Activated T-cell treated with anti-CD3 and anti-CD28 coated beads, Interleukin-2, amount 50 U/mL, for 72 hours (primary cell): ENCODE measurements at regions not wholly inside any gene's neighbourhood (a gene's known extent, or its start where the extent isn't known, plus 50 kb on each side); places are given as distances from the start of the nearest gene placed in this dataset.
A peak's percentile ranks its signal among the peaks of the same experiment; 100 is the strongest.
"Not testable (repeated sequence)": the region's sequence is repeated elsewhere in the genome, so short reads cannot be mapped to it uniquely, and the experiment has no call there.

Experiments used
- ATAC-seq, 2 donors: fragments of 150-1000 bp; cut with Tn5 transposase; replicated peaks in 1 of 2; 2 replicates each; pipeline ENCODE4 v1.10.0; 2021; ENCODE audit warnings: moderate library complexity in 2 of 2, mild to moderate bottlenecking in 1 of 2
- DNase-seq, 2 donors: peaks; one replicate each; pipeline ENCODE4 v3.0.0; 2021 to 2022; ENCODE audit warnings: mixed read lengths in 1 of 2
- H3K27ac Mint-ChIP-seq: one replicate; pipeline ENCODE4 v1.8.0; 2022; ENCODE audit warnings: mild to moderate bottlenecking, moderate library complexity, mixed read lengths
- H3K27me3 Mint-ChIP-seq: one replicate; pipeline ENCODE4 v1.8.0; 2022; ENCODE audit warnings: low read depth, mixed read lengths
- H3K36me3 Mint-ChIP-seq, 2 donors: one replicate each; pipeline ENCODE4 v1.8.0; 2022; ENCODE audit warnings: mixed read lengths in 2 of 2, mild to moderate bottlenecking in 1 of 2; ENCODE audit not compliant: insufficient read depth in 2 of 2
- H3K4me1 Mint-ChIP-seq: one replicate; pipeline ENCODE4 v1.8.0; 2022; ENCODE audit warnings: low read depth, mixed read lengths
- H3K4me3 Mint-ChIP-seq, 2 donors: one replicate each; pipeline ENCODE4 v1.8.0; 2022; ENCODE audit warnings: mild to moderate bottlenecking in 2 of 2, mixed read lengths in 2 of 2, moderate library complexity in 2 of 2
- H3K9me3 Mint-ChIP-seq, 2 donors: one replicate each; pipeline ENCODE4 v1.8.0; 2022; ENCODE audit warnings: mixed read lengths in 2 of 2

- Mint-ChIP-seq H3K27ac (no peak overlapping the region), H3K4me3 (peak overlapping the region; percentile 37 to 40), H3K9me3 (no peaks in the 10 kb centered on the region), H3K36me3 (no peaks in the 10 kb centered on the region), H3K27me3 (no peaks in the 10 kb centered on the region), H3K4me1 (no peaks in the 10 kb centered on the region)
- DNase-seq (no peak), ATAC-seq (no peak)
These were observed 273.6 kb downstream of the PAX3 start for GRCh38 chr2:222024932-222025880.

DNA sequence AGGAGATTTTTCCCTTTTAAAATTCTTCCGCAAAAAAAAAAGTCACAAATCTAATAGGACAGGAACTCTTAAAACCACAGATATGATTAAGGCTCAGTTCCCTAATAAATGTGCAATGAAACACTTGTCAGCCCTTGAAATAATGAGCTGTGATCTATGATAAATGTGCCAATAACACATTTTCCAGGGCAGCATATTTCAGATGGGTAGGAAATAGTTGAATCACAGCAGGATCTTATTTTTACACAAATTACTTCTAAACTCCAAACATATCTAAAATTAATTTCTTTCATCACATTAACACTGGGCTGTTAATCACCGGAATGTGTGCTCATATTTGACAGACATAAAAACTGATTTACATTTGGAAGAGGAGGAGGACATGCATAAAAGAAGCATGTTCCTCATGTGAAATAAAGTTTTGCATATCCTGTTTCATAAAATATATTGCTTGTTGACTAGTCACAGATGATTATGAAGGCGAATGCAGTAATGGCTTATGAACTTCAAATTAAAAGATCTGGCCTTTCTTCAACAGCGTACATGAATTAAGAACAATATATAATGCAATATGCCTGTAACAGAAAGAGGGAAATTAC lies 281.4 kb downstream of the PAX3 start:
- Mint-ChIP-seq H3K36me3 (no peaks in the 10 kb centered on the region), H3K27me3 (no peaks in the 10 kb centered on the region), H3K27ac (no peak overlapping the region), H3K9me3 (peaks cover 0 to 4% of the 10 kb centered on the region in 2 donors), H3K4me3 (no peak overlapping the region), H3K4me1 (no peaks in the 10 kb centered on the region)
- no peak for DNase-seq
- ATAC-seq: no peak

DNA sequence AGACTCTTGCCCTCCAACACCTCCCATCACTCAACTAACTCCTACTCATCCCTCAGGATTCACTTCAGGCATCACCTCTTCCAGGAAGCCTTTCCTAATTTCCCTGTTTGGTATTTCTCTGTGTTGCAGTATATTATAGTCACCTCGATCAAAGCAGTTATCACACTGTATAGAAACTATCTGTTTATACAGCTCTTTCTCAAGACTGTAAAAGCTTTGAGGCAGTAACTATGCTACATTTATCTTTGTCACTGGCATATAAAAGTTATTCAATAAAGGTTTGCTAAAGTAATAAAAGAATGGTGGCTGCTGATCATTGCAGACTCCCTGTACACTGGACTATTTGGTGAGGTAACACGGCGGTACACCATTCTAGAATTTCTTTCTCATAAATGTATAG lies 284.9 kb downstream of the PAX3 start:
- H3K36me3 Mint-ChIP-seq: no peaks in the 10 kb centered on the region
- DNase-seq (no peak), ATAC-seq (no peak)
- H3K27ac Mint-ChIP-seq: no peak overlapping the region
- H3K4me3 Mint-ChIP-seq: no peak overlapping the region
- H3K9me3 Mint-ChIP-seq: peaks cover 0 to 4% of the 10 kb centered on the region in 2 donors
- H3K27me3 Mint-ChIP-seq: no peaks in the 10 kb centered on the region
- no peaks in the 10 kb centered on the region for H3K4me1 Mint-ChIP-seq

- peaks cover 0 to 1% of the 10 kb centered on the region in 2 donors for H3K9me3 Mint-ChIP-seq
- DNase-seq: no peak
- H3K36me3 Mint-ChIP-seq: no peaks in the 10 kb centered on the region
- H3K4me3 Mint-ChIP-seq: no peak overlapping the region
- ATAC-seq: no peak
- no peak overlapping the region for H3K27ac Mint-ChIP-seq
- H3K4me1 Mint-ChIP-seq: no peaks in the 10 kb centered on the region
- peaks cover 7% of the 10 kb centered on the region for H3K27me3 Mint-ChIP-seq
These were observed 298.5 kb downstream of the PAX3 start for GRCh38 chr2:222000326-222000725.

GRCh38 chr2:221999717-222000116 lies 299.1 kb downstream of the PAX3 start:
- no peak for ATAC-seq
- H3K9me3 Mint-ChIP-seq: peaks cover 0 to 1% of the 10 kb centered on the region in 2 donors
- H3K4me1 Mint-ChIP-seq: no peaks in the 10 kb centered on the region

GRCh38 chr2:221999166-221999565 lies 299.6 kb downstream of the PAX3 start:
- no peak overlapping the region for H3K27ac Mint-ChIP-seq
- ATAC-seq: no peak
- H3K4me1 Mint-ChIP-seq: no peaks in the 10 kb centered on the region
- peaks cover 7% of the 10 kb centered on the region for H3K27me3 Mint-ChIP-seq
- H3K4me3 Mint-ChIP-seq: no peak overlapping the region
- DNase-seq: no peak
- H3K9me3 Mint-ChIP-seq: peaks cover 0 to 1% of the 10 kb centered on the region in 2 donors
- no peaks in the 10 kb centered on the region for H3K36me3 Mint-ChIP-seq

More at GRCh38 chr2:221999717-222000116, 299.1 kb downstream of the PAX3 start:
- DNase-seq: no peak
- H3K36me3 Mint-ChIP-seq: no peaks in the 10 kb centered on the region
- peaks cover 7% of the 10 kb centered on the region for H3K27me3 Mint-ChIP-seq
- no peak overlapping the region for H3K4me3 Mint-ChIP-seq
- no peak overlapping the region for H3K27ac Mint-ChIP-seq

DNA sequence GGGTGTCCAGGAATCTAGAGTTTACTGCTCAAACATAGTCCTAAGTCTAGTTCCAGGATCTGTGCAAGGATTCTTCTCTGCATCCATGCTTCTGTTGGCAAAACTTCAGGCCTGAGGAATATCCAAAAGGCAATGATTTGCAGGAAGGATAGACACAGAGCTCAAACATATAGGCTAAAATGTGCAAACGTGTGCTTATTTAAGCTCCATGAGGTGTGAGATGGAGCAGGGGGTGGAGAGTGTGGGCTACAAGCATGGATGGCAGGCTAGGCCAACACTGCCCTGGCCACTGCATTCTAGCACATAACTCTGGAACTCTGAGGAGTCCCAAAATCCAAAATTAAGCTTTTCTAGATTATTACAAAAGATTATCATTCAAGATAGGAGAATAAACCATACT lies 301.1 kb downstream of the PAX3 start:
- Mint-ChIP-seq H3K4me1 (no peaks in the 10 kb centered on the region), H3K9me3 (peaks cover 0 to 1% of the 10 kb centered on the region in 2 donors), H3K36me3 (no peaks in the 10 kb centered on the region), H3K27ac (no peak overlapping the region), H3K27me3 (peaks cover 7% of the 10 kb centered on the region), H3K4me3 (no peak overlapping the region)
- DNase-seq (no peak), ATAC-seq (no peak)

GRCh38 chr2:221997100-221997499 lies 301.7 kb downstream of the PAX3 start:
- Mint-ChIP-seq H3K4me1 (no peaks in the 10 kb centered on the region), H3K27me3 (peaks cover 7% of the 10 kb centered on the region), H3K36me3 (no peaks in the 10 kb centered on the region), H3K4me3 (no peak overlapping the region), H3K9me3 (peaks cover 0 to 1% of the 10 kb centered on the region in 2 donors), H3K27ac (no peak overlapping the region)
- DNase-seq (no peak), ATAC-seq (no peak)

GRCh38 chr2:221994926-221995325 lies 303.9 kb downstream of the PAX3 start:
- H3K9me3 Mint-ChIP-seq: peaks cover 0 to 1% of the 10 kb centered on the region in 2 donors
- no peaks in the 10 kb centered on the region for H3K4me1 Mint-ChIP-seq
- no peaks in the 10 kb centered on the region for H3K36me3 Mint-ChIP-seq
- DNase-seq (no peak), ATAC-seq (no peak)
- H3K27ac Mint-ChIP-seq: no peak overlapping the region
- peaks cover 7% of the 10 kb centered on the region for H3K27me3 Mint-ChIP-seq
- H3K4me3 Mint-ChIP-seq: no peak overlapping the region

- not testable (repeated sequence) for H3K4me1 Mint-ChIP-seq, H3K27me3 Mint-ChIP-seq, ATAC-seq, H3K9me3 Mint-ChIP-seq, H3K4me3 Mint-ChIP-seq, DNase-seq, H3K36me3 Mint-ChIP-seq, H3K27ac Mint-ChIP-seq
These were observed 314.4 kb downstream of the PAX3 start for GRCh38 chr2:221984376-221984775.

DNA sequence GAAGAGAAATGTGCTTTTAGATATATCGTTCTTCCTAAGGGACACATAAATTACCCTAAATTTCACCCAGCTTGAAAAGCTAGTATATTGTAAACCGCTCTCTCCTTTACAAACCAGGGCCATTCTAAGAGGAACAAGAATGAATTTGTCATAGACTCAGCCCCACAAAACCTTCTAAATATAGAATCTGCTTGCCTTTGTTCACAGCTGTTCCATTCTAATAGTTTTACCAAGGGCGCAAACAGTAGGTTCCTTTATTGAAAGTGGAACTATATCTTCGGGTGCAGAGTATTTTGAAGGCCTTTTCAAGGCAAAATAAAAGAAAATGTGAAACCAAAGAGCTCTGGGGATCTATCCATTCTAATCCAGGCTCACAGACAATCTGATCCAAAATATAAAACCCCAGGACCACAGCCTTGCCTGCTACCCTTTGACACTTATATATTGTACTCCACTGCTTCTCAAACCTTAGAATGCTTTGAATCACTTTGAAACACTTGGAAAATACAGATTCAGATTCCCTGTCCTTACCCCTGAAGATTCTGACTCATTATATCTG lies 316.8 kb downstream of the PAX3 start:
- H3K4me3 Mint-ChIP-seq: no peak overlapping the region
- H3K9me3 Mint-ChIP-seq: peaks cover 0 to 2% of the 10 kb centered on the region in 2 donors
- H3K4me1 Mint-ChIP-seq: no peaks in the 10 kb centered on the region
- H3K27ac Mint-ChIP-seq: no peak overlapping the region
- H3K27me3 Mint-ChIP-seq: peaks cover 6% of the 10 kb centered on the region
- no peaks in the 10 kb centered on the region for H3K36me3 Mint-ChIP-seq
- ATAC-seq: no peak
- DNase-seq: no peak

DNA sequence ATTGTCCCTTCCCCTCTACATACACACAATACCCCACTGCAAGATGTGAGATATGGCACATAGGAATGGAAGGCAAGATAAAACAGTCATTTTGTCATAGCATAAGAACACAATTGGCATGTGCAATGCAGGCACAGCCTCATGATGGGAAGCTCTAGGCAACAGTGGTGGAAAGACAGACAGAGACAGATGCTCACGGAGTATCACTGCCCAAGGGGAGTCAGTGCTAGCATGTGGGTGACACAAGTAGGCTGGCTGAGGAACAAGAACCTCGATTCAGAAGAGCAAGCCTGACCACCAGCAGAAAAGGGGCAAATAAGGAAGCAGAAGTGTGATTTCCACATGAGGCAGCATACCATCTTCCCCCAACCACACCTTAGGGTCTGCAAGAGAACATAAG lies 323.6 kb downstream of the PAX3 start:
- Mint-ChIP-seq H3K9me3 (peaks cover 0 to 1% of the 10 kb centered on the region in 2 donors), H3K4me1 (no peaks in the 10 kb centered on the region), H3K27ac (no peak overlapping the region), H3K4me3 (no peak overlapping the region), H3K36me3 (no peaks in the 10 kb centered on the region), H3K27me3 (no peaks in the 10 kb centered on the region)
- DNase-seq (no peak), ATAC-seq (no peak)

DNA sequence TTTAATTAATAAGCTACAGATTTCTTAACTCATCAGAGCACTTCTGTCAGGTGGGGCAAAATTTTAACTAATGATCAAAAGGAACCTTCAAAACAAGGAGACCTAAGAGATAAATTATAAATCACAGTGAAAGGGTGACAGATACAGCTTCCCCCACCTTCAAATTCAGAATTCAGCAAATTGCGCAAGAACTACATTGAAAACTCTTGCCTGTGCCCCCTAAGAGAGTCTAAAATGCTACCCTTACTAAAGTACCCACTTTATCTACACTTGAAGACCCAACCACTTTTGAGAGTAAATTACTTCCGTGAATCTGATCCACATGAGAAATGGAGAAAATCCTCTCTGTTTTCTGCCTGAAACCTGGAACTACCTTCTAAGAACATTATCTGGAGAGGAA lies 324.9 kb downstream of the PAX3 start:
- ATAC-seq: no peak
- no peak for DNase-seq
- H3K36me3 Mint-ChIP-seq: no peaks in the 10 kb centered on the region

More for the DNA sequence above, 324.9 kb downstream of the PAX3 start:
- Mint-ChIP-seq H3K9me3 (peaks cover 0 to 1% of the 10 kb centered on the region in 2 donors), H3K27ac (no peak overlapping the region), H3K4me1 (no peaks in the 10 kb centered on the region), H3K27me3 (no peaks in the 10 kb centered on the region), H3K4me3 (no peak overlapping the region)
